Natural killer cell treated with Interleukin-12 subunit alpha and Interleukin-12 subunit beta and Interleukin-15 and Interleukin-18, amount 100 ng/mL, for 72 hours (primary cell): ENCODE measurements at regions not wholly inside any gene's neighbourhood (a gene's known extent, or its start where the extent isn't known, plus 50 kb on each side); places are given as distances from the start of the nearest gene placed in this dataset.

Source experiments
- ATAC-seq, 2 donors: fragments of 150-1000 bp; cut with Tn5 transposase in 1 of 2; sonication (Bioruptor Pico), chemical (Tn5 transposase) in 1 of 2; 2 replicates each; pipeline ENCODE4 v1.10.0; 2021
- DNase-seq: peaks from one replicate; pipeline ENCODE4 v3.0.0; 2022; ENCODE audit warnings: low spot score
- H3K27ac Mint-ChIP-seq, 2 donors: 1 replicate in 1 of 2; 2 replicates in 1 of 2; pipeline ENCODE4 v1.8.0; 2022; ENCODE audit warnings: mixed read lengths in 2 of 2, mild to moderate bottlenecking in 1 of 2, moderate library complexity in 1 of 2
- H3K27me3 Mint-ChIP-seq, 2 donors: 1 replicate in 1 of 2; 2 replicates in 1 of 2; pipeline ENCODE4 v1.8.0; 2022; ENCODE audit warnings: mixed read lengths in 2 of 2
- H3K36me3 Mint-ChIP-seq: one replicate; pipeline ENCODE4 v1.8.0; 2022; ENCODE audit warnings: mixed read lengths
- H3K4me1 Mint-ChIP-seq, 2 donors: 1 replicate in 1 of 2; 2 replicates in 1 of 2; pipeline ENCODE4 v1.8.0; 2022; ENCODE audit warnings: low read depth in 2 of 2, mixed read lengths in 2 of 2, mild to moderate bottlenecking in 1 of 2
- H3K4me3 Mint-ChIP-seq: one replicate; pipeline ENCODE4 v1.8.0; 2022; ENCODE audit warnings: mixed read lengths
- H3K9me3 Mint-ChIP-seq: 2 replicates; pipeline ENCODE4 v1.8.0; 2022; ENCODE audit warnings: mixed read lengths

- H3K36me3 Mint-ChIP-seq, result peaks cover 8% of the 10 kb centered on the region
- no peaks in the 10 kb centered on the region for H3K27me3 Mint-ChIP-seq
- DNase-seq (no peak), ATAC-seq (no peak)
- H3K4me1 Mint-ChIP-seq, result no peaks in the 10 kb centered on the region
- H3K4me3 Mint-ChIP-seq, result no peak overlapping the region
- H3K9me3 Mint-ChIP-seq, result peaks cover 25% of the 10 kb centered on the region
- H3K27ac Mint-ChIP-seq, result no peak overlapping the region
These were observed 631.6 kb upstream of the NRSN1 start for GRCh38 chr6:23494367-23494766.

GRCh38 chr6:23498013-23498412 is 628.0 kb upstream of the NRSN1 start:
- H3K36me3 Mint-ChIP-seq, result peaks cover 4% of the 10 kb centered on the region
- no peak overlapping the region for H3K27ac Mint-ChIP-seq
- DNase-seq (no peak), ATAC-seq (no peak)
- peaks cover 18% of the 10 kb centered on the region for H3K9me3 Mint-ChIP-seq
- H3K4me3 Mint-ChIP-seq, result no peak overlapping the region
- no peaks in the 10 kb centered on the region for H3K27me3 Mint-ChIP-seq
- no peaks in the 10 kb centered on the region for H3K4me1 Mint-ChIP-seq

GRCh38 chr6:23499549-23499948 is 626.5 kb upstream of the NRSN1 start:
- ATAC-seq, result no peak

GRCh38 chr6:23503173-23503572 is 622.8 kb upstream of the NRSN1 start:
- ATAC-seq, result no peak
- H3K36me3 Mint-ChIP-seq, result no peaks in the 10 kb centered on the region
- no peaks in the 10 kb centered on the region for H3K27me3 Mint-ChIP-seq
- no peak for DNase-seq
- H3K4me3 Mint-ChIP-seq, result no peak overlapping the region
- no peak overlapping the region for H3K27ac Mint-ChIP-seq
- no peaks in the 10 kb centered on the region for H3K4me1 Mint-ChIP-seq
- peaks cover 7% of the 10 kb centered on the region for H3K9me3 Mint-ChIP-seq

More at GRCh38 chr6:23499549-23499948, 626.5 kb upstream of the NRSN1 start:
- H3K27me3 Mint-ChIP-seq, result no peaks in the 10 kb centered on the region
- no peaks in the 10 kb centered on the region for H3K36me3 Mint-ChIP-seq
- no peaks in the 10 kb centered on the region for H3K4me1 Mint-ChIP-seq
- H3K9me3 Mint-ChIP-seq, result peaks cover 13% of the 10 kb centered on the region
- H3K4me3 Mint-ChIP-seq, result no peak overlapping the region
- H3K27ac Mint-ChIP-seq, result no peak overlapping the region
- no peak for DNase-seq

GRCh38 chr6:23505026-23505425 is 621.0 kb upstream of the NRSN1 start:
- Mint-ChIP-seq H3K27me3 (no peaks in the 10 kb centered on the region), H3K4me3 (no peak overlapping the region), H3K36me3 (no peaks in the 10 kb centered on the region), H3K27ac (no peak overlapping the region), H3K4me1 (no peaks in the 10 kb centered on the region), H3K9me3 (peaks cover 3% of the 10 kb centered on the region)
- ATAC-seq (no peak), DNase-seq (no peak)

GRCh38 chr6:23510778-23511510 is 615.1 kb upstream of the NRSN1 start:
- no peak overlapping the region for H3K4me3 Mint-ChIP-seq
- no peak for ATAC-seq
- H3K27me3 Mint-ChIP-seq, result no peaks in the 10 kb centered on the region
- no peak for DNase-seq
- H3K27ac Mint-ChIP-seq, result no peak overlapping the region
- no peaks in the 10 kb centered on the region for H3K4me1 Mint-ChIP-seq
- H3K36me3 Mint-ChIP-seq, result no peaks in the 10 kb centered on the region
- peaks cover 2% of the 10 kb centered on the region for H3K9me3 Mint-ChIP-seq

GRCh38 chr6:23511817-23512216 is 614.2 kb upstream of the NRSN1 start:
- H3K27me3 Mint-ChIP-seq, result no peaks in the 10 kb centered on the region
- H3K4me1 Mint-ChIP-seq, result no peaks in the 10 kb centered on the region
- H3K27ac Mint-ChIP-seq, result no peak overlapping the region
- H3K4me3 Mint-ChIP-seq, result no peak overlapping the region
- ATAC-seq (no peak), DNase-seq (no peak)
- H3K36me3 Mint-ChIP-seq, result no peaks in the 10 kb centered on the region
- no peaks in the 10 kb centered on the region for H3K9me3 Mint-ChIP-seq

- H3K4me3 Mint-ChIP-seq, result no peak overlapping the region
These were observed 607.7 kb upstream of the NRSN1 start for GRCh38 chr6:23518294-23518693.

GRCh38 chr6:23522792-23523547 is 603.0 kb upstream of the NRSN1 start:
- DNase-seq (no peak), ATAC-seq (no peak)
- no peaks in the 10 kb centered on the region for H3K27me3 Mint-ChIP-seq
- H3K4me3 Mint-ChIP-seq, result no peak overlapping the region
- peaks cover 7% of the 10 kb centered on the region for H3K9me3 Mint-ChIP-seq
- H3K27ac Mint-ChIP-seq, result no peak overlapping the region
- H3K36me3 Mint-ChIP-seq, result no peaks in the 10 kb centered on the region
- no peaks in the 10 kb centered on the region for H3K4me1 Mint-ChIP-seq

More at GRCh38 chr6:23518294-23518693, 607.7 kb upstream of the NRSN1 start:
- Mint-ChIP-seq H3K36me3 (no peaks in the 10 kb centered on the region), H3K27ac (no peak overlapping the region), H3K27me3 (no peaks in the 10 kb centered on the region), H3K9me3 (peaks cover 3% of the 10 kb centered on the region), H3K4me1 (no peaks in the 10 kb centered on the region)
- DNase-seq, result no peak
- ATAC-seq, result no peak

GRCh38 chr6:23523771-23524170 is 602.2 kb upstream of the NRSN1 start:
- Mint-ChIP-seq H3K36me3 (no peaks in the 10 kb centered on the region), H3K27ac (no peak overlapping the region), H3K27me3 (no peaks in the 10 kb centered on the region), H3K4me1 (no peaks in the 10 kb centered on the region), H3K4me3 (no peak overlapping the region), H3K9me3 (peaks cover 7% of the 10 kb centered on the region)
- no peak for DNase-seq
- no peak for ATAC-seq

- ATAC-seq (no peak), DNase-seq (no peak)
- Mint-ChIP-seq H3K27me3 (no peaks in the 10 kb centered on the region), H3K9me3 (peaks cover 7% of the 10 kb centered on the region), H3K4me3 (no peak overlapping the region), H3K36me3 (no peaks in the 10 kb centered on the region), H3K4me1 (no peaks in the 10 kb centered on the region), H3K27ac (no peak overlapping the region)
These were observed 601.5 kb upstream of the NRSN1 start for GRCh38 chr6:23524548-23524947.

- Mint-ChIP-seq H3K27me3 (no peaks in the 10 kb centered on the region), H3K4me1 (no peaks in the 10 kb centered on the region)
- DNase-seq, result no peak
These were observed 599.5 kb upstream of the NRSN1 start for GRCh38 chr6:23526526-23526925.

GRCh38 chr6:23529902-23530301 is 596.1 kb upstream of the NRSN1 start:
- no peak for ATAC-seq
- H3K4me3 Mint-ChIP-seq, result no peak overlapping the region
- peaks cover 14% of the 10 kb centered on the region for H3K9me3 Mint-ChIP-seq
- no peak overlapping the region for H3K27ac Mint-ChIP-seq
- H3K4me1 Mint-ChIP-seq, result no peaks in the 10 kb centered on the region
- no peaks in the 10 kb centered on the region for H3K36me3 Mint-ChIP-seq
- no peaks in the 10 kb centered on the region for H3K27me3 Mint-ChIP-seq
- DNase-seq, result no peak

More at GRCh38 chr6:23526526-23526925, 599.5 kb upstream of the NRSN1 start:
- H3K9me3 Mint-ChIP-seq, result peaks cover 11% of the 10 kb centered on the region
- no peak for ATAC-seq
- H3K4me3 Mint-ChIP-seq, result no peak overlapping the region
- H3K36me3 Mint-ChIP-seq, result no peaks in the 10 kb centered on the region
- no peak overlapping the region for H3K27ac Mint-ChIP-seq

- Mint-ChIP-seq H3K4me1 (no peaks in the 10 kb centered on the region), H3K27ac (no peak overlapping the region), H3K4me3 (no peak overlapping the region), H3K9me3 (peaks cover 14% of the 10 kb centered on the region), H3K36me3 (no peaks in the 10 kb centered on the region), H3K27me3 (no peaks in the 10 kb centered on the region)
- ATAC-seq, result no peak
- DNase-seq, result no peak
These were observed 594.3 kb upstream of the NRSN1 start for GRCh38 chr6:23531666-23532065.
